GM12865 (cell line): ENCODE measurements at regions not wholly inside any gene's neighbourhood (a gene's known extent, or its start where the extent isn't known, plus 50 kb on each side); places are given as distances from the start of the nearest gene placed in this dataset.

Source experiments
- DNase-seq: peaks from one replicate; pipeline ENCODE4 v3.0.0; 2010; ENCODE audit warnings: low read depth
- H3K4me3 ChIP-seq: 2 replicates; pipeline ENCODE4 v1.5.1; 2011; ENCODE audit warnings: mild to moderate bottlenecking, low read depth, low read length, control low read depth
- CTCF ChIP-seq: IDR thresholded peaks from 2 replicates; pipeline ENCODE4 v1.5.1; 2011; ENCODE audit warnings: low read length, control low read depth, low read depth, inconsistent platforms; ENCODE audit not compliant: insufficient read depth; ENCODE audit errors: missing control alignments

GRCh38 chr12:114794049-114794558, 110.1 kb upstream of the TBX3 start:
- no peak overlapping the region for H3K4me3 ChIP-seq
- no peak for DNase-seq
- TF ChIP-seq CTCF: no peak

GRCh38 chr12:114790276-114790675, 106.3 kb upstream of the TBX3 start:
- DNase-seq: no peak
- no peak overlapping the region for H3K4me3 ChIP-seq
- TF ChIP-seq CTCF: no peak

GRCh38 chr12:114789821-114790220, 105.8 kb upstream of the TBX3 start:
- no peak for TF ChIP-seq CTCF
- H3K4me3 ChIP-seq: no peak overlapping the region
- no peak for DNase-seq

- H3K4me3 ChIP-seq: no peak overlapping the region
- no peak for TF ChIP-seq CTCF
- no peak for DNase-seq
Measured at GRCh38 chr12:114789276-114789675, 105.3 kb upstream of the TBX3 start.

GRCh38 chr12:114784526-114784925, 100.6 kb upstream of the TBX3 start:
- no peak for DNase-seq
- TF ChIP-seq CTCF: no peak
- no peak overlapping the region for H3K4me3 ChIP-seq

GRCh38 chr12:114783089-114783618, 99.2 kb upstream of the TBX3 start:
- no peak overlapping the region for H3K4me3 ChIP-seq
- no peak for TF ChIP-seq CTCF
- DNase-seq: no peak

GRCh38 chr12:114780746-114781399, 96.9 kb upstream of the TBX3 start:
- no peak for DNase-seq
- H3K4me3 ChIP-seq: no peak overlapping the region
- TF ChIP-seq CTCF: no peak
